ENCODE measurements at regions not wholly inside any gene's neighbourhood (a gene's known extent, or its start where the extent isn't known, plus 50 kb on each side); places are given as distances from the start of the nearest gene placed in this dataset.

- Histone ChIP-seq H2AFZ (replicated peaks) (no peak overlapping the region), H3K27ac (no peak overlapping the region), H3F3A (ENCODE audit: low read depth) (peaks cover 4% of the 10 kb centered on the region), H3K4me2 (no peak overlapping the region), H3K9ac (no peak overlapping the region), H4K20me1 (ENCODE audit: low read depth) (no peaks in the 10 kb centered on the region), H3K27me3 (no peaks in the 10 kb centered on the region), H3K4me1 (peaks cover 16% of the 10 kb centered on the region), H3K9me3 (ENCODE audit: low read depth) (no peaks in the 10 kb centered on the region), H3K79me2 (ENCODE audit: low read depth) (no peaks in the 10 kb centered on the region), H3K4me3 (no peak overlapping the region), H3K36me3 (no peaks in the 10 kb centered on the region)
- TF ChIP-seq CTCF (IDR thresholded peaks at IDR 0.05) = no peak
- TF ChIP-seq EZH2 (IDR thresholded peaks at IDR 0.05) = no peak
- Mint-ChIP-seq H3K27ac (no peak overlapping the region), H3K9me3 (peaks cover 4% of the 10 kb centered on the region), H3K4me3 (no peak overlapping the region), H3K4me1 (peaks cover 40% of the 10 kb centered on the region), H3K27me3 (ENCODE audit: insufficient read depth, low read depth) (peaks cover 22% of the 10 kb centered on the region), H3K36me3 (no peaks in the 10 kb centered on the region)
- no peak for DNase-seq (ENCODE audit: low spot score)
These were observed 115.8 kb upstream of the THY1 start for GRCh38 chr11:119538753-119539152.

- Mint-ChIP-seq H3K4me3 (no peak overlapping the region), H3K27me3 (ENCODE audit: insufficient read depth, low read depth) (peaks cover 22% of the 10 kb centered on the region), H3K9me3 (peaks cover 4% of the 10 kb centered on the region), H3K36me3 (no peaks in the 10 kb centered on the region), H3K4me1 (peaks cover 44% of the 10 kb centered on the region), H3K27ac (no peak overlapping the region)
- peaks cover 4% of the 10 kb centered on the region for H3F3A ChIP-seq (ENCODE audit: low read depth)
- H3K36me3 ChIP-seq = no peaks in the 10 kb centered on the region
- H3K4me1 ChIP-seq = peaks cover 16% of the 10 kb centered on the region
- DNase-seq (ENCODE audit: low spot score) = no peak
- H3K9me3 ChIP-seq (ENCODE audit: low read depth) = no peaks in the 10 kb centered on the region
- H3K4me2 ChIP-seq = no peak overlapping the region
- H4K20me1 ChIP-seq (ENCODE audit: low read depth) = no peaks in the 10 kb centered on the region
- no peak overlapping the region for H3K9ac ChIP-seq
- H3K79me2 ChIP-seq (ENCODE audit: low read depth) = no peaks in the 10 kb centered on the region
- no peak overlapping the region for H3K27ac ChIP-seq
- no peak overlapping the region for H2AFZ ChIP-seq (replicated peaks)
- no peak overlapping the region for H3K4me3 ChIP-seq
- no peaks in the 10 kb centered on the region for H3K27me3 ChIP-seq
- no peak for TF ChIP-seq EZH2 (IDR thresholded peaks at IDR 0.05)
- TF ChIP-seq CTCF (IDR thresholded peaks at IDR 0.05) = no peak
- TF ChIP-seq EZH2phosphoT487 (IDR thresholded peaks at IDR 0.05) = no peak
These were observed 114.6 kb upstream of the THY1 start for GRCh38 chr11:119537306-119538253.

GRCh38 chr11:119536801-119537200 lies 113.8 kb upstream of the THY1 start:
- H3K4me1 Mint-ChIP-seq = peaks cover 46% of the 10 kb centered on the region
- no peak overlapping the region for H2AFZ ChIP-seq (replicated peaks)

More at GRCh38 chr11:119536801-119537200, 113.8 kb upstream of the THY1 start:
- Mint-ChIP-seq H3K27ac (no peak overlapping the region), H3K27me3 (ENCODE audit: insufficient read depth, low read depth) (peaks cover 27% of the 10 kb centered on the region), H3K36me3 (no peaks in the 10 kb centered on the region), H3K9me3 (peaks cover 4% of the 10 kb centered on the region), H3K4me3 (no peak overlapping the region)
- H4K20me1 ChIP-seq (ENCODE audit: low read depth) = no peaks in the 10 kb centered on the region
- no peak overlapping the region for H3K27ac ChIP-seq
- no peak overlapping the region for H3K4me2 ChIP-seq
- no peaks in the 10 kb centered on the region for H3K9me3 ChIP-seq (ENCODE audit: low read depth)
- TF ChIP-seq EZH2phosphoT487 (IDR thresholded peaks at IDR 0.05) (no peak), EZH2 (IDR thresholded peaks at IDR 0.05) (no peak), CTCF (IDR thresholded peaks at IDR 0.05) (no peak)
- no peaks in the 10 kb centered on the region for H3K27me3 ChIP-seq
- H3F3A ChIP-seq (ENCODE audit: low read depth) = peaks cover 4% of the 10 kb centered on the region
- no peak for DNase-seq (ENCODE audit: low spot score)
- peaks cover 16% of the 10 kb centered on the region for H3K4me1 ChIP-seq
- no peaks in the 10 kb centered on the region for H3K79me2 ChIP-seq (ENCODE audit: low read depth)
- no peaks in the 10 kb centered on the region for H3K36me3 ChIP-seq
- no peak overlapping the region for H3K9ac ChIP-seq
- H3K4me3 ChIP-seq = no peak overlapping the region

Data from neural progenitor cell (in vitro differentiated cells).